ENCODE measurements at regions not wholly inside any gene's neighbourhood (a gene's known extent, or its start where the extent isn't known, plus 50 kb on each side); places are given as distances from the start of the nearest gene placed in this dataset.

GRCh38 chr6:119557239-119557638, 207.7 kb upstream of the MAN1A1 start:
- Histone ChIP-seq H3K27me3 (no peaks in the 10 kb centered on the region), H3K4me3 (no peak overlapping the region), H3K27ac (no peak overlapping the region), H3K4me1 (no peaks in the 10 kb centered on the region), H3K9me3 (no peaks in the 10 kb centered on the region), H3K36me3 (no peaks in the 10 kb centered on the region)
- no peak for TF ChIP-seq POLR2AphosphoS5 (IDR thresholded peaks at IDR 0.05)
- no peak for TF ChIP-seq POLR2A (IDR thresholded peaks at IDR 0.05)
- no peak for TF ChIP-seq CTCF (IDR thresholded peaks at IDR 0.05)
- TF ChIP-seq EP300 (IDR thresholded peaks at IDR 0.05), result no peak
- ATAC-seq, result no peak
- 91 to 95% methylated on average over 5 of the region's 5 CpGs for WGBS, 2 donors (ENCODE audit: low coverage in 1 of 2)

- TF ChIP-seq POLR2A (IDR thresholded peaks at IDR 0.05) (no peak), POLR2AphosphoS5 (IDR thresholded peaks at IDR 0.05) (no peak), EP300 (IDR thresholded peaks at IDR 0.05) (no peak), CTCF (IDR thresholded peaks at IDR 0.05) (no peak)
- H3K9me3 ChIP-seq, result no peaks in the 10 kb centered on the region
- no peaks in the 10 kb centered on the region for H3K27me3 ChIP-seq
- 88 to 89% methylated on average over 1 of the region's 1 CpG for WGBS, 2 donors (ENCODE audit: low coverage in 1 of 2)
- ATAC-seq, result no peak
- H3K27ac ChIP-seq, result no peak overlapping the region
- no peak overlapping the region for H3K4me3 ChIP-seq
- H3K36me3 ChIP-seq, result no peaks in the 10 kb centered on the region
- no peaks in the 10 kb centered on the region for H3K4me1 ChIP-seq
These were observed 202.5 kb upstream of the MAN1A1 start for GRCh38 chr6:119552021-119552420.

GRCh38 chr6:119547024-119547423, 197.5 kb upstream of the MAN1A1 start:
- TF ChIP-seq POLR2AphosphoS5 (IDR thresholded peaks at IDR 0.05) (no peak), POLR2A (IDR thresholded peaks at IDR 0.05) (no peak), CTCF (IDR thresholded peaks at IDR 0.05) (no peak), EP300 (IDR thresholded peaks at IDR 0.05) (no peak)
- Histone ChIP-seq H3K4me1 (peaks cover 0 to 15% (median 0%) of the 10 kb centered on the region in 3 donors), H3K27me3 (no peaks in the 10 kb centered on the region), H3K36me3 (no peaks in the 10 kb centered on the region), H3K4me3 (no peak overlapping the region), H3K27ac (no peak overlapping the region), H3K9me3 (no peaks in the 10 kb centered on the region)
- 81 to 83% methylated on average over 1 to 3 of the region's 3 CpGs for WGBS, 2 donors (ENCODE audit: low coverage in 1 of 2)
- no peak for ATAC-seq

- TF ChIP-seq POLR2AphosphoS5 (IDR thresholded peaks at IDR 0.05) (no peak), CTCF (IDR thresholded peaks at IDR 0.05) (no peak), POLR2A (IDR thresholded peaks at IDR 0.05) (no peak), EP300 (IDR thresholded peaks at IDR 0.05) (no peak)
- Histone ChIP-seq H3K4me1 (peaks cover 2 to 32% (median 9%) of the 10 kb centered on the region in 3 donors), H3K9me3 (no peaks in the 10 kb centered on the region), H3K4me3 (no peak overlapping the region), H3K36me3 (no peaks in the 10 kb centered on the region), H3K27ac (no peak overlapping the region), H3K27me3 (no peaks in the 10 kb centered on the region)
- no peak for ATAC-seq
- 100% methylated on average over 1 of the region's 1 CpG; no CpG with 5 or more reads in 1 of the 2 donors for WGBS, 2 donors (ENCODE audit: low coverage in 1 of 2)
These were observed 195.7 kb upstream of the MAN1A1 start for GRCh38 chr6:119545245-119545644.

GRCh38 chr6:119544325-119545175, 195.0 kb upstream of the MAN1A1 start:
- Histone ChIP-seq H3K27me3 (no peaks in the 10 kb centered on the region), H3K9me3 (no peaks in the 10 kb centered on the region), H3K36me3 (no peaks in the 10 kb centered on the region), H3K4me1 (peaks cover 2 to 35% (median 11%) of the 10 kb centered on the region in 3 donors), H3K27ac (no peak overlapping the region), H3K4me3 (no peak overlapping the region)
- no peak for TF ChIP-seq CTCF (IDR thresholded peaks at IDR 0.05)
- TF ChIP-seq EP300 (IDR thresholded peaks at IDR 0.05), result no peak
- no peak for TF ChIP-seq POLR2A (IDR thresholded peaks at IDR 0.05)
- TF ChIP-seq POLR2AphosphoS5 (IDR thresholded peaks at IDR 0.05), result no peak
- WGBS, 2 donors (ENCODE audit: low coverage in 1 of 2), result 28 to 45% methylated on average over 4 of the region's 4 CpGs
- no peak for ATAC-seq

Measured in gastroesophageal sphincter (tissue), 4 donors.